GM12878 (cell line): ENCODE measurements at regions not wholly inside any gene's neighbourhood (a gene's known extent, or its start where the extent isn't known, plus 50 kb on each side); places are given as distances from the start of the nearest gene placed in this dataset.

ENCODE experiments used
- ATAC-seq: fragments of 200-7000 bp; cut with Tn5 transposase; 3 replicates; pipeline ENCODE4 v1.9.1; 2020; ENCODE audit warnings: mild to moderate bottlenecking, moderate library complexity
- BruUV-seq: library from RNA; stranded (reverse); fragments of 400-500 nt; replicated peaks from 2 replicates; lab custom pipeline; 2021; lab: Mats Ljungman, UMichigan
- CTCF ChIA-PET: fragments of 300-600 bp; sonication (Branson Sonifier 250); formaldehyde crosslinking; extraction: SDS; loops from one replicate; lab custom pipeline; 2021; ENCODE audit warnings: inconsistent platforms; lab: Yijun Ruan, JAX
- POLR2A ChIA-PET: fragments of 350-600 bp; formaldehyde crosslinking; extraction: SDS; loops from one replicate; lab custom pipeline; 2021; ENCODE audit warnings: inconsistent platforms; lab: Charles Lee
- RAD21 ChIA-PET: fragments of 300-600 bp; sonication (Branson Sonifier 250); formaldehyde crosslinking; loops from one replicate; lab custom pipeline; 2023; ENCODE audit warnings: antibody characterized with exemption; ENCODE audit not compliant: unreplicated experiment; lab: Charles Lee
- SMC1A ChIA-PET: fragments of 300-600 bp; sonication (Branson Sonifier 250); formaldehyde crosslinking; loops from one replicate; lab custom pipeline; 2023; ENCODE audit not compliant: unreplicated experiment, uncharacterized antibody; lab: Charles Lee
- DNase-seq: peaks from one replicate; pipeline ENCODE4 v3.0.0-alpha.2; 2011; ENCODE audit warnings: low read depth, low spot score
- FAIRE-seq: peaks from 3 replicates; lab custom pipeline; 2011; peaks lifted over from hg19 to GRCh38; lab: Jason Lieb, UNC
- H2AFZ ChIP-seq: 2 replicates; pipeline ENCODE4 v1.6.0; 2011; ENCODE audit warnings: low read depth, low read length, control low read depth; ENCODE audit not compliant: control insufficient read depth
- H3K27ac ChIP-seq: 2 replicates; pipeline ENCODE4 v1.5.1; 2011; ENCODE audit warnings: control low read depth; ENCODE audit not compliant: control insufficient read depth, insufficient read depth
- H3K27me3 ChIP-seq, 2 experiments: replicated peaks in 1 of 2; 2 replicates each; pipeline versions ENCODE4 v1.6.0 to v1.6.1; 2011; ENCODE audit warnings: low read length in 1 of 2; ENCODE audit not compliant: control insufficient read depth in 2 of 2, insufficient read depth in 2 of 2
- H3K36me3 ChIP-seq, 2 experiments: 2 replicates each; pipeline ENCODE4 v1.5.1; 2011; ENCODE audit warnings: low read length in 1 of 2; ENCODE audit not compliant: control insufficient read depth in 2 of 2, insufficient read depth in 2 of 2
- H3K4me1 ChIP-seq: 2 replicates; pipeline ENCODE4 v1.6.1; 2011; ENCODE audit warnings: mild to moderate bottlenecking, low read length, moderate library complexity, mixed read lengths; ENCODE audit not compliant: control insufficient read depth, insufficient read depth
- H3K4me2 ChIP-seq: 2 replicates; pipeline ENCODE4 v1.6.0; 2011; ENCODE audit warnings: control low read depth; ENCODE audit not compliant: control insufficient read depth, insufficient read depth
- H3K4me3 ChIP-seq: fragments of 200-600 bp; sonication (generic); 2 replicates; pipeline ENCODE4 v1.5.1; 2016
- H3K79me2 ChIP-seq: 2 replicates; pipeline ENCODE4 v1.6.0; 2011; ENCODE audit warnings: low read length; ENCODE audit not compliant: control insufficient read depth, insufficient read depth
- H3K9ac ChIP-seq: 2 replicates; pipeline ENCODE4 v1.8.0; 2011; ENCODE audit warnings: low read length, control low read depth, mixed read lengths; ENCODE audit not compliant: control insufficient read depth, insufficient read depth
- H3K9me3 ChIP-seq: replicated peaks from 3 replicates; pipeline ENCODE4 v1.5.1; 2011; ENCODE audit warnings: mild to moderate bottlenecking, low read length; ENCODE audit not compliant: control insufficient read depth, insufficient read depth
- H4K20me1 ChIP-seq: 2 replicates; pipeline ENCODE4 v1.6.0; 2011; ENCODE audit not compliant: control insufficient read depth, insufficient read depth
- BMI1 ChIP-seq: fragments of 450-650 bp; IDR thresholded peaks from 2 replicates; pipeline ENCODE4 v1.6.1; 2016; ENCODE audit warnings: mild to moderate bottlenecking, moderate library complexity, borderline replicate concordance
- CBX5 ChIP-seq: sonication (generic); IDR thresholded peaks from 2 replicates; pipeline ENCODE4 v1.6.1; 2016; ENCODE audit warnings: low read depth, moderate library complexity, mild to moderate bottlenecking, inconsistent platforms
- JUNB ChIP-seq: IDR thresholded peaks from 2 replicates; pipeline ENCODE4 v1.6.1; 2016; ENCODE audit warnings: antibody characterized with exemption, mild to moderate bottlenecking
- PAX8 ChIP-seq: fragments of 450-650 bp; IDR thresholded peaks from 2 replicates; pipeline ENCODE4 v1.6.1; 2017; ENCODE audit warnings: mild to moderate bottlenecking, moderate library complexity
- RAD21 ChIP-seq: IDR thresholded peaks from 2 replicates; pipeline ENCODE4 v1.6.1; 2011; ENCODE audit warnings: mild to moderate bottlenecking, low read depth, low read length, moderate library complexity; ENCODE audit not compliant: insufficient read depth
- YY1 ChIP-seq: IDR thresholded peaks from 2 replicates; pipeline ENCODE4 v1.6.1; 2011; ENCODE audit warnings: low read depth, mild to moderate bottlenecking, low read length
- WGBS: methylation state at CpG from one replicate; pipeline ENCODE4 v1.1.6; 2016; ENCODE audit warnings: low lambda C conversion rate; ENCODE audit not compliant: insufficient replicate concordance, insufficient coverage; ENCODE audit errors: missing lambda C conversion rate; 5-methylcytosine and 5-hydroxymethylcytosine counted together
- in situ Hi-C: fragments of 300-500 bp; cut with MboI; formaldehyde crosslinking; loops from 9 replicates; pipeline ENCODE4 v1.14.3; 2018; ENCODE audit warnings: mixed read lengths
- intact Hi-C: fragments of 100-400 bp; cut with micrococcal nuclease; formaldehyde crosslinking; loops from one replicate; pipeline ENCODE4 v1.14.2; 2022; ENCODE audit not compliant: unreplicated experiment
- TF ChIP-seq, protein P1 (sequence below): fragments of 450-650 bp; IDR thresholded peaks from 2 replicates; pipeline ENCODE4 v1.6.1; 2014; ENCODE audit warnings: mild to moderate bottlenecking
- TF ChIP-seq, protein P2 (sequence below): IDR thresholded peaks from 2 replicates; pipeline ENCODE4 v1.6.1; 2011; ENCODE audit warnings: low read depth, mild to moderate bottlenecking, low read length, moderate library complexity, borderline replicate concordance; ENCODE audit errors: extremely low read depth
- TF ChIP-seq, protein P3 (sequence below): fragments of 450-650 bp; IDR thresholded peaks from 2 replicates; pipeline ENCODE4 v1.6.1; 2017; ENCODE audit warnings: borderline replicate concordance

DNA sequence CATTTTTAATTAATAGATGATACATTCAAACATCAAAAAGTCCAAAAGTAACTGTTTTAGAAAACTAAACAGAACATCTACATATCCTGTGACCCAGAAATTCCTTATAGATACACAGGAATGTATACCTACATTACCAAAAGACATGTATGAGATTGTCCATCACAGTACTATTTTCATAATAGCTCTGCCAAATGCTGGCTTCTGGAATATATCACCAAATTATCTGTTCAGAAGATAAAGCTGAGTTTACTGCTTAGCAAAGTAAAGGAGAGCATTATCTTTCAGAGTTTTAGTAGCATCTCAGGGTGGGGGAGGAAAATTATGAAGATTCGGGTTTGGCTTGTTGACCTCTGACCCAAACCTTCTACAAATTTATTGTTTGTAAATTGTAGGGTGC lies 368.9 kb upstream of the SLC7A11 start:
- no peaks in the 10 kb centered on the region for H3K9me3 ChIP-seq
- H3K27ac ChIP-seq = no peak overlapping the region
- H3K4me3 ChIP-seq = no peak overlapping the region
- no peaks in the 10 kb centered on the region for H4K20me1 ChIP-seq
- no peak for DNase-seq
- H3K4me2 ChIP-seq = no peak overlapping the region
- RAD21 ChIA-PET = interaction anchor here (1.2 kb wide), 1 partner anchor 61 kb away, joined by 4 read pairs; no protein-coding TSS in a partner anchor
- TF ChIP-seq, protein P1, sequence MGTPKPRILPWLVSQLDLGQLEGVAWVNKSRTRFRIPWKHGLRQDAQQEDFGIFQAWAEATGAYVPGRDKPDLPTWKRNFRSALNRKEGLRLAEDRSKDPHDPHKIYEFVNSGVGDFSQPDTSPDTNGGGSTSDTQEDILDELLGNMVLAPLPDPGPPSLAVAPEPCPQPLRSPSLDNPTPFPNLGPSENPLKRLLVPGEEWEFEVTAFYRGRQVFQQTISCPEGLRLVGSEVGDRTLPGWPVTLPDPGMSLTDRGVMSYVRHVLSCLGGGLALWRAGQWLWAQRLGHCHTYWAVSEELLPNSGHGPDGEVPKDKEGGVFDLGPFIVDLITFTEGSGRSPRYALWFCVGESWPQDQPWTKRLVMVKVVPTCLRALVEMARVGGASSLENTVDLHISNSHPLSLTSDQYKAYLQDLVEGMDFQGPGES = no peak
- no TSS peak for BruUV-seq
- CTCF ChIA-PET = interaction anchor here (1.1 to 2.7 kb wide), 3 partner anchors 18 to 575 kb away, joined by 3 to 8 read pairs (median 5); no protein-coding TSS in a partner anchor
- 77% methylated on average over 1 of the region's 1 CpG for WGBS
- intact Hi-C loops (no loop called here), in situ Hi-C loops (no loop called here)
- H3K9ac ChIP-seq = no peak overlapping the region
- ATAC-seq = no peak
- no peak for FAIRE-seq
- H3K4me1 ChIP-seq = no peaks in the 10 kb centered on the region
- H2AFZ ChIP-seq = no peak overlapping the region
- no peaks in the 10 kb centered on the region for H3K79me2 ChIP-seq
- POLR2A ChIA-PET = no interaction called here
- no peaks in the 10 kb centered on the region for H3K27me3 ChIP-seq
- SMC1A ChIA-PET = interaction anchor here (0.6 to 1.3 kb wide), 4 partner anchors 11 to 69 kb away, joined by 3 to 5 read pairs (median 4); no protein-coding TSS in a partner anchor
- H3K36me3 ChIP-seq = no peaks in the 10 kb centered on the region

DNA sequence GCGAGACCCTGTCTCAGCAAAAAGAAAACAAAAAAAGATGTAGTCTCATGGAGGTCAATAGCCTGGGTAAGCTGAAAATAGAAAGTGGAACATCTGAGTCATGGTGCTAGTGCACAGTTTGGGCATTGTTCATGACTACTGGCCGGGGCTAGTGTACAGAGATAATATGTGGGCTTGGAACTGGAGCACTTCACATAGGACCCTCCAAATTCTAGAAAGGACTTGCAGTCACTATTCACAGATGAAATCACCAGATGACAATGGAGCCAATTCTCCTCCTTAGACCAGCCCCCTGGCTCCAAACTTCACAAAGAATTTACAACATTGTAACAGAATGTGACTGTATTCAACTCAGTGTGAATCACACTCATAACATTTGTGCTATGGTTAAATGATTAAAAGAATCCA lies 367.8 kb upstream of the SLC7A11 start:
- Histone ChIP-seq H3K9me3 (no peaks in the 10 kb centered on the region), H4K20me1 (no peaks in the 10 kb centered on the region), H3K4me2 (no peak overlapping the region), H3K4me1 (no peaks in the 10 kb centered on the region), H3K27me3 (no peaks in the 10 kb centered on the region), H3K27ac (no peak overlapping the region), H3K4me3 (no peak overlapping the region), H3K9ac (no peak overlapping the region), H2AFZ (no peak overlapping the region), H3K79me2 (no peaks in the 10 kb centered on the region), H3K36me3 (no peaks in the 10 kb centered on the region)
- CTCF ChIA-PET = interaction anchor here (0.6 to 2.7 kb wide), 5 partner anchors 15 to 1654 kb away, joined by 3 to 8 read pairs (median 3); no protein-coding TSS in a partner anchor
- SMC1A ChIA-PET = interaction anchor here (1.3 kb wide), 2 partner anchors 26 to 70 kb away, joined by 3 to 5 read pairs; no protein-coding TSS in a partner anchor
- POLR2A ChIA-PET = interaction anchor here (0.6 kb wide), 1 partner anchor 407 kb away, joined by 5 read pairs; no protein-coding TSS in a partner anchor
- peak; percentile 66 for ATAC-seq
- FAIRE-seq = peak; percentile 54
- no peak for DNase-seq
- no TSS peak for BruUV-seq
- RAD21 ChIA-PET = interaction anchor here (0.7 to 1.0 kb wide), 2 partner anchors 18 to 32 kb away, joined by 3 read pairs; no protein-coding TSS in a partner anchor
- intact Hi-C loops = no loop called here
- 19% methylated on average over 2 of the region's 2 CpGs for WGBS
- in situ Hi-C loops = no loop called here
- TF ChIP-seq RAD21 (no peak), BMI1 (no peak), CBX5 (no peak), YY1 (no peak), JUNB (no peak), PAX8 (no peak)
- TF ChIP-seq, protein P2, sequence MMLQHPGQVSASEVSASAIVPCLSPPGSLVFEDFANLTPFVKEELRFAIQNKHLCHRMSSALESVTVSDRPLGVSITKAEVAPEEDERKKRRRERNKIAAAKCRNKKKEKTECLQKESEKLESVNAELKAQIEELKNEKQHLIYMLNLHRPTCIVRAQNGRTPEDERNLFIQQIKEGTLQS = no peak
- TF ChIP-seq, protein P3, sequence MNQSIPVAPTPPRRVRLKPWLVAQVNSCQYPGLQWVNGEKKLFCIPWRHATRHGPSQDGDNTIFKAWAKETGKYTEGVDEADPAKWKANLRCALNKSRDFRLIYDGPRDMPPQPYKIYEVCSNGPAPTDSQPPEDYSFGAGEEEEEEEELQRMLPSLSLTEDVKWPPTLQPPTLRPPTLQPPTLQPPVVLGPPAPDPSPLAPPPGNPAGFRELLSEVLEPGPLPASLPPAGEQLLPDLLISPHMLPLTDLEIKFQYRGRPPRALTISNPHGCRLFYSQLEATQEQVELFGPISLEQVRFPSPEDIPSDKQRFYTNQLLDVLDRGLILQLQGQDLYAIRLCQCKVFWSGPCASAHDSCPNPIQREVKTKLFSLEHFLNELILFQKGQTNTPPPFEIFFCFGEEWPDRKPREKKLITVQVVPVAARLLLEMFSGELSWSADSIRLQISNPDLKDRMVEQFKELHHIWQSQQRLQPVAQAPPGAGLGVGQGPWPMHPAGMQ = no peak
